Right cardiac atrium (tissue), 5 donors: ENCODE measurements at regions not wholly inside any gene's neighbourhood (a gene's known extent, or its start where the extent isn't known, plus 50 kb on each side); places are given as distances from the start of the nearest gene placed in this dataset.

Experiments
- ATAC-seq, 2 donors: fragments of 200-7000 bp; cut with Tn5 transposase; one replicate each; pipeline versions ENCODE4 v1.8.0 to v1.9.1; 2020; ENCODE audit warnings: moderate library complexity in 2 of 2, mild to moderate bottlenecking in 1 of 2
- DNase-seq, 3 donors: peaks; one replicate each; pipeline ENCODE4 v3.0.0-alpha.2; 2020
- H3K27ac ChIP-seq: one replicate; pipeline ENCODE4 v1.5.1; 2013; ENCODE audit warnings: mild to moderate bottlenecking, low read length, control low read depth, moderate library complexity
- H3K27me3 ChIP-seq: one replicate; pipeline ENCODE4 v1.6.1; 2013; ENCODE audit not compliant: control insufficient read depth, insufficient read depth
- H3K4me1 ChIP-seq: one replicate; pipeline ENCODE4 v1.6.1; 2013; ENCODE audit warnings: low read length; ENCODE audit not compliant: control insufficient read depth, insufficient read depth
- H3K4me3 ChIP-seq: one replicate; pipeline ENCODE4 v1.5.1; 2013; ENCODE audit warnings: low read length, control low read depth
- H3K9me3 ChIP-seq: one replicate; pipeline ENCODE4 v1.6.1; 2013; ENCODE audit warnings: low read length; ENCODE audit not compliant: control insufficient read depth
- WGBS: extraction: QIAGEN DNeasy Blood & Tissue Kit; methylation state at CpG from one replicate; pipeline ENCODE4 v1.1.7; 2013; 5-methylcytosine and 5-hydroxymethylcytosine counted together
- intact Hi-C, 4 donors: fragments of 100-400 bp; cut with DNase I; formaldehyde crosslinking; loops; one replicate each; pipeline versions ENCODE4 v1.11.0 to v1.14.0; 2022 to 2023
- donor health status: healthy with polysubstance abuse.
- donor health status: DM: no; HTN: yes; CAD: no.
- donor health status: DM: no; HTN: no; CAD: no.
- donor health status: DM: no; HTN: yes; CAD: no; lungs with severe emphysema.
- donor health status: DM: yes; HTN: yes; CAD: no.

GRCh38 chr2:234630801-234631261, 133.9 kb upstream of the ARL4C start:
- no peaks in the 10 kb centered on the region for H3K27me3 ChIP-seq
- ATAC-seq: no peak
- no peak overlapping the region for H3K27ac ChIP-seq
- intact Hi-C loops: no loop called here
- H3K9me3 ChIP-seq: no peaks in the 10 kb centered on the region
- 28% methylated on average over 6 of the region's 6 CpGs for WGBS
- H3K4me3 ChIP-seq: no peak overlapping the region
- H3K4me1 ChIP-seq: no peaks in the 10 kb centered on the region
- DNase-seq: no peak

DNA sequence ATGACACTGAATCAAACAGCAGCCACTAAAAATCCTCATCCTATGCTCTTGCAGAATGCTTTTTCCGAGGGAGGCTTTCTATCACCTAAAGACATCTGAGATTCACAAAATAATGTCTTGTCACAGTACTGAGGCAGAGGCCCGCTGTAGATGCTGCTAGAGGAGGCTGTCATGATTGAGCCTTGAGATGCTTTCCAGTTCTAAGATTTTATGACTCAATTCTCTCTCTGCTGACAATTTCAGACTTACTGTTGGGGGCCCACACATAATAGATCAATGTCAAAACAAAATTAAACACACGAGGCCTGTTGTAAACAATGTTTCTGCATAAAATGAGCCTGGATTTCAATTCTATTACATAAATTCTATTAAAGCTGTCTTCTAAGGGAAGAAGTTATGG, 132.7 kb upstream of the ARL4C start:
- H3K9me3 ChIP-seq: no peaks in the 10 kb centered on the region
- intact Hi-C loops: no loop called here
- H3K4me3 ChIP-seq: no peak overlapping the region
- H3K27me3 ChIP-seq: no peaks in the 10 kb centered on the region
- no peak overlapping the region for H3K27ac ChIP-seq
- WGBS: 93% methylated on average over 3 of the region's 3 CpGs
- DNase-seq: no peak
- no peak for ATAC-seq
- H3K4me1 ChIP-seq: no peaks in the 10 kb centered on the region

DNA sequence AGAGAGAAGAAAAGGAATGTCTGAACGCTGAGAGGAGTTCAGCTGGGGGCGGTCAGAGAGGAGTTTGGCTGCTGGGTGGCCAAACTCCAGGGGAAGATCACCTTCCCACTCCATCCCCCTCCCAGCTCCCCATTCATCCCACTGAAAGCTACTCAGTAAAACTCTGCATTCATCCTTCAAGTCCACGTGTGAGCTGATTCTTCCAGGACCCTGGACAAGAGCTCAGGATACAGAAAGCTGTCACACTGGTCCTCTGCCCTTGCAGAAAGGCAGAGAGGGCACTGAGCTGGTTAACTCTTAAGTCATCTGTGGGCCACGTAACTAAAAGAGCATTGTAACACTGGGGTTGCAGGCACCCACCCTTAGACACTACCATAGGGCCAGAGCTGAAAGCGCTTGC, 132.1 kb upstream of the ARL4C start:
- Histone ChIP-seq H3K9me3 (no peaks in the 10 kb centered on the region), H3K4me1 (no peaks in the 10 kb centered on the region), H3K27me3 (no peaks in the 10 kb centered on the region), H3K4me3 (no peak overlapping the region), H3K27ac (no peak overlapping the region)
- no peak for ATAC-seq
- intact Hi-C loops: no loop called here
- DNase-seq: no peak
- WGBS: 77% methylated on average over 5 of the region's 5 CpGs

- H3K4me3 ChIP-seq: no peak overlapping the region
- H3K27me3 ChIP-seq: no peaks in the 10 kb centered on the region
- intact Hi-C loops: no loop called here
- no peak for DNase-seq
- no peak overlapping the region for H3K27ac ChIP-seq
- no peaks in the 10 kb centered on the region for H3K4me1 ChIP-seq
- no peaks in the 10 kb centered on the region for H3K9me3 ChIP-seq
- ATAC-seq: no peak
- WGBS: 77% methylated on average over 2 of the region's 2 CpGs
Observed at GRCh38 chr2:234627308-234627707, 130.4 kb upstream of the ARL4C start.

DNA sequence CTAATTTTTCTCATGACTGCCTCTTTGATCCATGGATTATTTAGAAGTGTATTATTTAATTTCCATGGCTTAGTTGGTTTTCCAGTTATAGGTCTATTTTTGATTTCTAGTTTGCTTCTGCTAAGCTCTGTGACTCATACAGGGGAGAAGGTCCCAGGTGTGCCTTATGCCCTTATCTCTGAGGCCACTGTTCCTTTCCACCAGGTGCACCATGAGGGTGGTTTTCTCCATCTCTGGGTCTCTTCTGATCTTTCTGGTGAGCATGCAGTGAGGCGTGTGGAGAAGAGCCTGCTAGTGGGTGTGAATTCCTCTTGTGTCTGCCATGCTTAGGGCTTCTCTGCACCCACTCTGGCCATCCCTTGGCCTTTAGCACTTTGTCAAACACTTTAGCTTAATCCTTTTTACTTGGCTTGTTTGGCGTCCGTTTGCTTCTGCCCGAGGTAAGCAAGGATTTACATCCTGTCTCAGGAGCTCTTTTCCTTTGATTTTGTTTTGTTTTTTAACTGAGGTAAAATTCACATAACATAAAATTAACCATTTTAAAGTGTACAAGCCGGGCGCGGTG, 129.8 kb upstream of the ARL4C start:
- intact Hi-C loops: no loop called here
- no peaks in the 10 kb centered on the region for H3K4me1 ChIP-seq
- H3K27me3 ChIP-seq: no peaks in the 10 kb centered on the region
- no peak overlapping the region for H3K27ac ChIP-seq
- WGBS: 83% methylated on average over 7 of the region's 7 CpGs
- no peak for DNase-seq
- H3K9me3 ChIP-seq: no peaks in the 10 kb centered on the region
- H3K4me3 ChIP-seq: no peak overlapping the region
- ATAC-seq: no peak

- Histone ChIP-seq H3K4me3 (no peak overlapping the region), H3K27me3 (no peaks in the 10 kb centered on the region), H3K27ac (no peak overlapping the region), H3K9me3 (no peaks in the 10 kb centered on the region), H3K4me1 (no peaks in the 10 kb centered on the region)
- 87% methylated on average over 4 of the region's 4 CpGs for WGBS
- no peak for ATAC-seq
- DNase-seq: no peak
- intact Hi-C loops: no loop called here
Observed at GRCh38 chr2:234625626-234626250, 128.9 kb upstream of the ARL4C start.

DNA sequence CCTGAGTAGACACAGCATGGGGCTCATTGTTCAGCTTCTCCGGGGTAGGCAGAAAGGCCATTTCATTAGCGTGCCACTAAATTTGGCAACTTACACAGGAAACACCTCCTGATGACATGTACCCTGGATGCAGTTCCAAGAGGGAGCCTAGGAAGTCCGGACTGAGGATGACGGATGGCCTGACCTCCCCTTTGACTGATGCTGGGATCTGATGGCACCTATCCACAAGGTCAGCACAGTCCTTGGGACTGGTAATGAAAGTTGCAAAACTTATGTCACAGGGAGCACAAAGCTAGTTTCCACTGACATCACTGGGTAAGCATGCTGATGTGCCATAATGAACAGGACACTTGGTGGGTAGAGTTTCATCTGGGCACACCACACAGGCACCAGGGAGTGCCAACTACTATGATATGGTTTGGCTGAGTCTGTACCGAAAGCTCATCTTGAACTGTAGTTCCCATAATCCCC, 126.7 kb upstream of the ARL4C start:
- WGBS: 63% methylated on average over 5 of the region's 5 CpGs
- no peak overlapping the region for H3K27ac ChIP-seq
- H3K9me3 ChIP-seq: no peaks in the 10 kb centered on the region
- H3K27me3 ChIP-seq: no peaks in the 10 kb centered on the region
- intact Hi-C loops: no loop called here
- H3K4me3 ChIP-seq: no peak overlapping the region
- ATAC-seq (no peak), DNase-seq (no peak)
- no peaks in the 10 kb centered on the region for H3K4me1 ChIP-seq

GRCh38 chr2:234621120-234621519, 124.2 kb upstream of the ARL4C start:
- no peak for ATAC-seq
- intact Hi-C loops: no loop called here
- 91% methylated on average over 5 of the region's 5 CpGs for WGBS

GRCh38 chr2:234620018-234620417, 123.1 kb upstream of the ARL4C start:
- Histone ChIP-seq H3K27me3 (no peaks in the 10 kb centered on the region), H3K27ac (no peak overlapping the region), H3K9me3 (no peaks in the 10 kb centered on the region), H3K4me1 (no peaks in the 10 kb centered on the region), H3K4me3 (no peak overlapping the region)
- intact Hi-C loops: no loop called here
- WGBS: 40% methylated on average over 7 of the region's 7 CpGs
- ATAC-seq (no peak), DNase-seq (no peak)

More at GRCh38 chr2:234621120-234621519, 124.2 kb upstream of the ARL4C start:
- H3K9me3 ChIP-seq: no peaks in the 10 kb centered on the region
- no peaks in the 10 kb centered on the region for H3K27me3 ChIP-seq
- no peaks in the 10 kb centered on the region for H3K4me1 ChIP-seq
- no peak for DNase-seq
- no peak overlapping the region for H3K27ac ChIP-seq
- H3K4me3 ChIP-seq: no peak overlapping the region

DNA sequence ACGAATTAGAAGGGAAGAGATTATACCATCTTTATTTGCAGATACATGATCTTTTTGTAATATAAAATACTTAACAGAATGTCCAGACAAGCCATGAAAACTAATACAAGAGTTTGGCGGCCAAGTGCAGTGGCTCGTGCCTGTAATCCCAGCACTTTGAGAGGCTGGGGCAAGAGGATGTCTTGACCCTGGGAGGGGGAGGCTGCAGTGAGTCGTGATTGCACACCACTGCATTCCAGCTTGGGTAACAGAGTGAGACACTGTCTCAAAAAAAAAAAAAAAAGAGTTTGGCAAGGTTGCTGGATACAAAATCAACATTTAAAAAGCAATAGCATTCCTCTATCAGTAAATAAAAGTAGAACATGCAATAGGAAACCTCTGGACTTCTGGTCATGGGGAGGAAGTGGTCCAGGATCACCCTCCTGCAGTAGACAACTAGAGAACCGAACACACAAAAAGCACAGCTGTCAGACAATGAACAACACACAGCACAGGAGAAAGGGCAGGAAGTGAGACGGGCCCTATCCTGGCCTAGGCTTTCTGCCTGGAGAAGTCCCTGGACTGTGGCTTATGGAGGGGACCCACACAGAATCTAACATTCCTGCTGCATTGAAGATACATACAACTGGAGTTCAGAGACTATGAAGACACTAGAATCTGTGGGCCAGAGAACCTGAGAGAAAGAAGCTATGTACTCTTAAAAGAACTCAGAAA, 118.9 kb upstream of the ARL4C start:
- Histone ChIP-seq H3K4me1 (no peaks in the 10 kb centered on the region), H3K27ac (no peak overlapping the region), H3K4me3 (no peak overlapping the region), H3K27me3 (no peaks in the 10 kb centered on the region), H3K9me3 (no peaks in the 10 kb centered on the region)
- WGBS: 74% methylated on average over 6 of the region's 6 CpGs
- intact Hi-C loops: no loop called here
- DNase-seq (no peak), ATAC-seq (no peak)

DNA sequence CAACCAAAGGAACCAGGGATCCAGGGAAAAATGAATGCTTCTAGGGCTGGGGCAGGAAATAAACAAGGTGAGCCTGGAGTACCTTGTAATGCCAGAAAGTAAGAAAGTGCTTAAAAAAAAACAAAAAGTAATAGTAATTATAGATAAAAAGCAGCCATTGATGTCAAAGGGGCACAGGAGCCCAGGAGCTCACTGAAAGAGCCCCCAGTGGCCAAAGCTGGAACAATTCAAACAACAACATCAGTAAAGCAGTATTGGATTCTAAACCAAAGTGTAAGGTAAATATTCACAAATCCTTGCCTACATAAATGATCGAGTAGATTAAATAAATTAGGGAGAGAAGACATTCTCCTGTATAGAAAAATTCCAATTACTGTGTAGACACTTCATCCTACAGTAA, 114.3 kb upstream of the ARL4C start:
- Histone ChIP-seq H3K4me1 (no peaks in the 10 kb centered on the region), H3K27me3 (no peaks in the 10 kb centered on the region), H3K4me3 (no peak overlapping the region), H3K9me3 (no peaks in the 10 kb centered on the region), H3K27ac (no peak overlapping the region)
- WGBS: 79% methylated on average over 1 of the region's 1 CpG
- DNase-seq: no peak
- ATAC-seq: no peak
- intact Hi-C loops: no loop called here
